Activated CD4-positive, alpha-beta T cell treated with anti-CD3 and anti-CD28 coated beads for 48 hours (primary cell): ENCODE measurements at regions not wholly inside any gene's neighbourhood (a gene's known extent, or its start where the extent isn't known, plus 50 kb on each side); places are given as distances from the start of the nearest gene placed in this dataset.
"Not testable (repeated sequence)": the region's sequence is repeated elsewhere in the genome, so short reads cannot be mapped to it uniquely, and the experiment has no call there.

Experiments used
- DNase-seq: peaks from one replicate; pipeline ENCODE4 v3.0.0-alpha.2; 2020

DNA sequence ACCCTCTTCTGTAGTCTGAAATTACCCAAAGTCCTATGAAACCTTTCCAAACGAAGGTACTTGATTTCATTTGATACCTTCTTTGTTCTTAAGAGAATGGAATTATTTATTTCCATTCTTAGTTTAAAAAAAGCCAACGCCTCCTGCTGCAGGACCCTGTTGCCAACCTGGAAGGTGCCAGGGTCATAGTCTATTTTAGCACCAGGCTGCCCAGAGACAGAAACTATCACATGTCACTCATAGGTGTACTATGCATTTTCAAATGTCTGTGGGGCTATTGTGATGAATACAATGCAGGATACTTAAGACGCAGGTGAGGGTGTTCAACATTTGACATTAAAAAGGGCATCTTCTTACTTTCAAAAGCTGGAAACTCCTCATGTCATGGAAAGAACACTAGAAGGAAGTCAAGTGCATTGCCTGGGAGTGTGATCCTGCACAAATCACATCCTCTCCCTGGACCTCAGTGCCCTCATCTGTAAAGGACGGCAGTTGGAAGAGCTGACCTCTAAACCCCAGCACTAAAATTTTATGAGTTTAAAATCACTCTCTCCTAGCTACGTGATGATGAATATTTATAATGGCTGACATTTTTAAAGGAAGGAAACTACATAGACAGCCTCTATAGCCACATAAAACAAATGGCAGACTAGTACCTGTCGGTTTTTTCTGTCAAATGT, 107.3 kb upstream of the SYT6 start:
- DNase-seq: no peak

GRCh38 chr1:114259511-114260160, 106.0 kb upstream of the SYT6 start:
- no peak for DNase-seq

DNA sequence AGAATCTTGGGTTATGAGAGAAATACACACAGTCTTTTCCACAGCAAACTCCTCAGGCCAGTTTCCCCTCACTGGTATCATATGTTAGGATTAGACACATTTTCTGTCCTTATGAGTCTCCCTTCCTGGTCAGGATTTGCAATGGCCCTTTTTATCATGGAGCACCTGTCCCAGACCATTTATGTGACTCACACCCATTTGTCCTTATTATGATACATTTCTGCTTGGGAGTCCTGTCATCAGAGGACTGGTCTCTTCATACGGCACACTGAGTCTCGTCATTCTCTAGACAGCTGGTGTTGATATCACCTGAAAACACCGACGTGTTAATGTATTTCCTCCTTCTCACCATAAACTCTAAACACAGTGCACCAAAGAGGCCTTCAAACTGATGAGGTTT, 105.0 kb upstream of the SYT6 start:
- DNase-seq: no peak

DNA sequence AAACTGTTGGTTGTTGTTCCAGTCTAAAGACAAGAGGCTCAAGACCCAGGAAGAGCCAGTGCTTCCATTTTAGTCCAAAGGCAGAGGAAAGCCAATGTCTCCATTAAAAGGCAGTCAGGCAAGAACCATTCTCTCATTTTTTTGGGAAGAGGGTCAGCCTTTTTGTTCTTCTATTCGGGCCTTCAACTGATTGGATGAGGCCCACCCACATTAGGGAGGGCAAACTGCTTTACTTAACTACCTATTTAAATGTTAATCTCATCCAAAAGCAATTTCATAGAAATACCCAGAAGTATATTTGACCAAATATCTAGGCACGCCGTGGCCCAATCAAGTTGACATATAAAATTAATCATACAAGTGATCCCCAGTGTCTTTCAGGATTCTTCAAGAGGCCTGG, 104.4 kb upstream of the SYT6 start:
- no peak for DNase-seq

DNA sequence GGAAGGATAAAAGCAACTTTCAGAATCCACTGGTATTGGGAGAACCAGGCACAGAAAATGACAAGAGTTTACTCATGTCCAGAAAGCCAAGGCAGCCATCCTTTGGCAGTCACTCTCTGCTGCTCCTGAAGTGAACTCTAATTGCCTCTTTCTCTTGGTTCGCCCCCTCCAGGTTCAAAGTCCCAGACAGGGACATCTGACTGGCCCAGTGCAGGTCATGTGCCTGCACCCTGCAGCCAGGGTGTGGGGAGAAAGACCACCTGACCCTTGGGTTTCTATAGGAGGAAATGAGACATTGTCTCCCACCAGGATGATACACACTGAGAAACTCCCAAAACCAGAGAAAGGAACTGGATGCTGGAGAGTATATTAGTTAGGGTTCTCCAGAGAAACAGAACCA, 103.9 kb upstream of the SYT6 start:
- no peak for DNase-seq

- no peak for DNase-seq
These were observed 100.2 kb upstream of the SYT6 start for GRCh38 chr1:114253900-114254299.

DNA sequence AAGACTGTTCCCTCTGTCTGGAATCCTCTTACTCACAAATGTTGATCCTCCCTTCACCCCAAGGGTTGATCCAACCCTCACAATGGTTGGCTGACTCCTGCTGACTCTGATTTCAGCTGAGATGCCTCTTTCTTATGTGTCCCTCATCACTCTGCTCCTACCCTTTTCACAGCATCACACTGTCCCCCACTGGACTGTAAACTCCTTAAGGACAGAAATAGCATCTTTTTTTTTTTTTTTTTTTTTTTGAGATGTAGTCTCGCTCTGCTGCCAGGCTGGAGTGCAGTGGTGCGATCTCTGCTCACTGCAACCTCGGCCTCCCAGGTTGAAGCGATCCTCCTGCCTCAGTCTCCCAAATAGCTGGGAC, 97.9 kb upstream of the SYT6 start:
- no peak for DNase-seq

DNA sequence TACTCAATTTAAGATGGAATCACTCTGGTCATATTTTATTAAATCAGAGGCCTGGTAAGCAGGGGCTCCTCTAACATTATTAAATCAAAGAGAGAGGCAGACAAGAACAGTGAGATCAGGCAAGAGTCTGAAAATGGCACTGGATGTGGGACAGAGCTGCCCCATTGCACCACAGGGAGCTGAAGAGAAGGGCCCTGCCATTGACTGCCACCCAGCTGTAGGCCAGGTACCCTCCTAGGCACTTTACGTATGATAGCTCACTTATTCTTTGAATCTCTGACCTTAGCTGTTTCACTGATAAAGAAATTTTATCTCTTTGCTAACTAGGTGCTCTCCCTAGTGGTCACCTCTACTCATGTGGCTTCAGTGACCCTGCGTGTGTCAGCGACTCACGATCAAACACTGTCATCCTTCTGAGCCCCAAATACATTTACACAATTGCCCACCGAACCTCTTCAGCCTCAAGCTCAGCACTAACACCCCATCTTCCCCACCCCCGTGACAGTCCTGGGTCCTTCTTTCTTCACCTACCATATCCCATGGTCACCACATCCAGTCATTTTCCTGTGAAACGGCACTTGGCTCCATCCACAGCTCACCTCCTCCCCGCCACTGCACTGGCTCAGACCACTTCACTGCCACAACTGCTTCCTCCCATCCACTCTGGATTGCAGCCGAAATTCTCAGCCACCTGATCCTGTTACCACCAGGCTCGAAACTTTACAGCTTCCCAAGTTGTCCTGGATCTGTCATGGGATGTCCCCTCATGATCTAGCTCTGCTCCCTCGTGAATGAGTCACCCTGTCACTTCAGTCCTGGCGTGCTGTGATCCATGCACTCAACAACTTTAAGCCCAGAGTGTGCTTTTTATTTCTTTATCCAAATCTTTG, 97.3 kb upstream of the SYT6 start:
- no peak for DNase-seq

DNA sequence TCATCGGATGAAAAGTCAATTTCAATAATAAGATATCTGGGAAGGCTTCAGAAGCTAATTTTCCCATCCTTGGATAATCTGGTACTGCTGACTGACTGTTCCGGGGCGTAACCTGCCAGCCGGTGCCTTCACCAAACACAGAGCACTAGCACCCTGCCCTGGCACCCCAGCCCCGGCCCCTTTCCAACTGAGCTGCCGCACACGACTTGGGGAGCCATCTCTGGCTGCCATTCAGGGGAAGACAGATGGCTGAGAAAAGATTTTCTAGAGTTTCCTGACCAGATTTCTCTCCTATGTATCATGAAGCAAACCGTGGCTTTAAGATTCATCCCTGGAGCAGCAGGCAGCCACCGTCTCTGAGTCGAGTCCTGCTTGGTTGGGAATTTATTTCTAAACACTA, 96.0 kb upstream of the SYT6 start:
- no peak for DNase-seq

DNA sequence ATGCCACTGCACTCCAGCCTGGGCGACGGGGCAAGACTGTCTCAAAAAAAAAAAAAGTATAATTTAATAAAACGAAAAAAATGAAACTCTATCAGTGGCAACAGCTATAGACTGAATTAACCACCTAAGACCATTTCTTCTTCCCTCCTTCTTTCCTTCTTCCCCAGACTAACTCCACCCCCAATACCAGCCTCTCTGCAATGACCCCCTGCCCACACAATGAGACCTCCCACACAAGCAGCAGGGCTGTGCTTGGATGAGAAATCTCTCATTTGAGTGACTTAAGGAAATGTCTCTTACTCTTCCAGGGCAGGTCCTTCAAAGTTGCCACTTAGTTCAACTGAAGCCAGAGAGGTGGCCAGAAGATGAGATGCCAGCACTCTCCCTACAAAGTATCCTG, 94.5 kb upstream of the SYT6 start:
- DNase-seq: no peak

DNA sequence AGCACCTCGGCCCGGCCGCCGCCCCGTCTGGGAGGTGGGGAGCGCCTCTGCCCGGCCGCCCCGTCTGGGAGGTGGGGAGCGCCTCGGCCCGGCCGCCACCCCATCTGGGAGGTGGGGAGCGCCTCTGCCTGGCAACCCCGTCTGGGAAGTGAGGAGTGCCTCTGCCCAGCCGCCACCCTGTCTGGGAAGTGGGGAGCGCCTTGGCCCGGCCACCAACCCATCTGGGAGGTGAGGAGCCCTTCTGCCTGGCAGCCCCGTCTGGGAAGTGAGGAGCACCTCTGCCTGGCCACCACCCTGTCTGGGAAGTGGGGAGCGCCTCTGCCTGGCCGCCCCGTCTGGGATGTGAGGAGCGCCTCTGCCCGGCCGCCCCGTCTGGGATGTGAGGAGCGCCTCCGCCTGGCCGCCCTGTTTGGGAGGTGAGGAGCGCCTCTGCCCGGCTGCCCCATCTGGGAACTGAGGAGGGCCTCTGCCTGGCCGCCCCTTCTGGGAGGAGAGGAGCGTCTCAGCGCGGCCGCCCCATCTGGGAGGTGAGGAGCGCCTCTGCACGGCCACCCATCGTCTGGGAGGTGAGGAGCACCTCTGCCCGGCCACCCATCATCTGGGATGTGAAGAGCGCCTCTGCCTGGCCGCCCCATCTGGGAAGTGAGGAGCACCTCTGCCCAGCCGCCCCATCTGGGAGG, 89.0 kb upstream of the SYT6 start:
- DNase-seq: not testable (repeated sequence)

- DNase-seq: no peak
These were observed 84.4 kb upstream of the SYT6 start for GRCh38 chr1:114238053-114238452.

- DNase-seq: no peak
These were observed 82.8 kb upstream of the SYT6 start for GRCh38 chr1:114236517-114236916.

GRCh38 chr1:114235960-114236359, 82.3 kb upstream of the SYT6 start:
- DNase-seq: no peak

- no peak for DNase-seq
These were observed 81.6 kb upstream of the SYT6 start for GRCh38 chr1:114235281-114235680.

GRCh38 chr1:114234408-114235124, 80.9 kb upstream of the SYT6 start:
- no peak for DNase-seq

DNA sequence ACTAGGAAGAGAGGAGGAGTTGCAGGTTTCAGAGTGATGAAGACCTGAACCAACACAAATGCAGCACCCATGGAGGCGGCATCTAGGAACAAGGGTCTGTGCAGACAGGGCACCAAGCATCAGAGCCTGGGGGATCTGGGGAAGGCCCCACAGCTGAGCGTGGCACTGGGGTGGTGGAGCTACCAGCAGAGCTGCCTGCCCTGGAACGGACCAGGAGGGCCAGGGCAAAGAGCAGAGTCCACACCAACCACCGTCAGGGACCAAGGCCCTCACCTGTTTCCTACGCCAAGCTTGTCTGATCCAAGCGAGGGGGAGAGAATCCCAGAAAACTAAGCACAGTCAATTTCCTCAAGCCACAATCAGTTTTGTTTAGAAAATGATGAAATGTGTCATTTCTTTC, 79.0 kb upstream of the SYT6 start:
- DNase-seq: no peak

DNA sequence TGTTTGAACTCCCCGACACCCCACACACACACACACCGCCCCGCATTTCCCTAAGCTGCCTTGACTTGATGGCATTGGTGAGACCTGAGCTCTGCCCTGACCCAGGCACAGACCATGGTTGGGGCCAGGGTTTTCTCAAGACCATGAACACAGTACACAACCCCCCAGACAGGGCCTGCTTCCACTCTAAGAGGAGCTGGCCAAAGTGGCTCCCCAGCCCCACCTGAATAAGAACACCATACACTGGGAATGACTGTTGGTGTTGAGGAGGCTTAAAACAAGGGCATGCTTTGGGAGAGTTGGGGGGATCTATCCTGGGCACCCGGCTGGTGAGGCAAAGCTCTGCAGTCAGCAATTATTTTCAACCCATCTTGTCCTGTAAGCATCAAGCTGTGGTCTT, 77.6 kb upstream of the SYT6 start:
- no peak for DNase-seq

GRCh38 chr1:114229368-114229767, 75.7 kb upstream of the SYT6 start:
- DNase-seq: no peak

- no peak for DNase-seq
These were observed 73.4 kb upstream of the SYT6 start for GRCh38 chr1:114227059-114227458.

DNA sequence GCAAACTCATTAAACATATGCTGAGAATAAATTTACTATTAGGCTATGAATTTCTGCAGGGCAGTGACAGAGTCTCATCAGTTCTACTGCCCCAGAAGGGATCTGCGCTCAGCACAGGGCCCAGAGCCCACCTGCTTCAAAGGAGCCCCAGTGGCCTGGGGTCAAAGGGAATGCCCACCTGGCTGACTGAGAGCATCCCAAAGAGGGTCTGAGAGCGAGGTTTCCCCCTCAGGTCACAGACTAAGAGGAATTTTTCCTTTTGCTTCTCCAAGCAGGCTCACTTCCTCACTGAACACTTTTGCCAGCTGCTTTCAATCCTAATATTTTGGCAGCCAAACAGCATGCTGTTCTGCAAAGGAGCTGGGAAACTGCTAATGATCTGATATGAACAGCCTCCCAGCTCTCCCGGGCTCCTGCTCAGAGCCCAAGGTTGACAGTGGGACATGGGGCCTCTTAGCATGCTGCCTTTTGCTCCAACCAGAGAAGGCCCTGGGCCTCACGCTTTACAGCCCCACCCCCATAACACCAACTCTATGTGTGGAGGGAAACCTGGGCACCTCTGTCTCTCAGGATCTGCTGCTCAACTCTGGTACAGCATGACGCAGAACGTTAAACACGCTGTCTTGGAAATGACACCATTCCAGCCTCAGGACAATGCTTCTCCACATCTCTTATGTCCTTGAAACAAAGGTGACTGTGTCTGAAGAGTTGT, 70.7 kb upstream of the SYT6 start:
- DNase-seq: no peak

- DNase-seq: no peak
These were observed 69.3 kb upstream of the SYT6 start for GRCh38 chr1:114222920-114223319.
